Psoas muscle (tissue), 7 donors: ENCODE measurements at regions not wholly inside any gene's neighbourhood (a gene's known extent, or its start where the extent isn't known, plus 50 kb on each side); places are given as distances from the start of the nearest gene placed in this dataset.

Experiments used
- ATAC-seq, 4 donors: fragments of 200-7000 bp; cut with Tn5 transposase; one replicate each; pipeline ENCODE4 v1.9.1; 2020; ENCODE audit warnings: moderate library complexity in 3 of 4, mild to moderate bottlenecking in 2 of 4
- DNase-seq, 2 donors: peaks; one replicate each; pipeline ENCODE4 v3.0.0-alpha.2; 2020
- H3K27ac ChIP-seq: fragments of 200-600 bp; one replicate; pipeline ENCODE4 v1.8.0; 2022
- H3K27me3 ChIP-seq, 3 donors: fragments of 200-600 bp in 1 of 3; one replicate each; pipeline versions ENCODE4 v1.6.1 to v1.8.0; 2013 to 2022; ENCODE audit warnings: low read length in 2 of 3, mild to moderate bottlenecking in 2 of 3, moderate library complexity in 1 of 3; ENCODE audit not compliant: insufficient read depth in 3 of 3
- H3K36me3 ChIP-seq, 2 donors: fragments of 200-600 bp in 1 of 2; one replicate each; pipeline versions ENCODE4 v1.6.1 to v1.8.0; 2013 to 2022; ENCODE audit warnings: low read depth in 1 of 2, mild to moderate bottlenecking in 1 of 2, moderate library complexity in 1 of 2; ENCODE audit not compliant: insufficient read depth in 1 of 2
- H3K4me1 ChIP-seq: fragments of 200-600 bp; one replicate; pipeline ENCODE4 v1.8.0; 2022
- H3K4me3 ChIP-seq: fragments of 200-600 bp; one replicate; pipeline ENCODE4 v1.8.0; 2022; ENCODE audit warnings: mild to moderate bottlenecking
- H3K9me3 ChIP-seq: fragments of 200-600 bp; one replicate; pipeline ENCODE4 v1.8.0; 2022
- CTCF ChIP-seq: fragments of 200-600 bp; IDR thresholded peaks from one replicate; pipeline ENCODE4 v1.8.0; 2022; ENCODE audit warnings: antibody characterized with exemption
- WGBS, 3 donors: extraction: QIAGEN DNeasy Blood & Tissue Kit; methylation state at CpG; one replicate each; pipeline versions ENCODE4 v1.1.6 to v1.1.7; 2013; 5-methylcytosine and 5-hydroxymethylcytosine counted together
- intact Hi-C, 2 donors: fragments of 100-400 bp; cut with DNase I; formaldehyde crosslinking; loops; one replicate each; pipeline versions ENCODE4 v1.11.0 to v1.14.2; 2022
- donor health status: healthy with polysubstance abuse.
- donor health status: DM: no; HTN: no; CAD: no; lungs with moderate emphysema.
- donor health status: Bipolar disorder and iron deficiency.
- donor health status: healthy.
- donor health status: DM: yes; HTN: yes; CAD: no.
- donor health status: DM: no; HTN: no; CAD: no.
- donor health status: DM: yes; HTN: yes; CAD: no.

- no peaks in the 10 kb centered on the region for H3K9me3 ChIP-seq
- no peak overlapping the region for H3K27ac ChIP-seq
- peaks cover 0 to 32% (median 6%) of the 10 kb centered on the region in 3 donors for H3K27me3 ChIP-seq
- H3K36me3 ChIP-seq, result no peaks in the 10 kb centered on the region
- TF ChIP-seq CTCF, result no peak
- no peak overlapping the region for H3K4me3 ChIP-seq
- DNase-seq (peak in 1 of 2 donors; percentile 40), ATAC-seq (no peak)
- intact Hi-C loops, result no loop called here
- H3K4me1 ChIP-seq, result no peaks in the 10 kb centered on the region
- 75 to 77% (median 76%) methylated on average over 28 of the region's 28 CpGs for WGBS, 3 donors
Measured at GRCh38 chr4:3683077-3683743, 83.0 kb upstream of the ADRA2C start.

- ATAC-seq (no peak), DNase-seq (peak in 1 of 2 donors; percentile 18)
- peaks cover 0 to 37% (median 6%) of the 10 kb centered on the region in 3 donors for H3K27me3 ChIP-seq
- no peak overlapping the region for H3K27ac ChIP-seq
- TF ChIP-seq CTCF, result no peak
- no peak overlapping the region for H3K4me3 ChIP-seq
- no peaks in the 10 kb centered on the region for H3K4me1 ChIP-seq
- WGBS, 3 donors, result 79 to 81% (median 81%) methylated on average over 19 of the region's 19 CpGs
- intact Hi-C loops, result no loop called here
- H3K36me3 ChIP-seq, result no peaks in the 10 kb centered on the region
- no peaks in the 10 kb centered on the region for H3K9me3 ChIP-seq
Measured at GRCh38 chr4:3682236-3683076, 83.7 kb upstream of the ADRA2C start.

GRCh38 chr4:3681191-3681590, 85.0 kb upstream of the ADRA2C start:
- H3K4me1 ChIP-seq, result no peaks in the 10 kb centered on the region
- H3K9me3 ChIP-seq, result no peaks in the 10 kb centered on the region
- no peak for TF ChIP-seq CTCF
- no peaks in the 10 kb centered on the region for H3K36me3 ChIP-seq
- intact Hi-C loops, result no loop called here
- ATAC-seq (no peak), DNase-seq (peak in 1 of 2 donors; percentile 27)
- 83 to 90% (median 88%) methylated on average over 14 of the region's 14 CpGs for WGBS, 3 donors
- H3K4me3 ChIP-seq, result no peak overlapping the region
- peaks cover 0 to 50% (median 6%) of the 10 kb centered on the region in 3 donors for H3K27me3 ChIP-seq
- no peak overlapping the region for H3K27ac ChIP-seq

- Histone ChIP-seq H3K4me3 (no peak overlapping the region), H3K27ac (no peak overlapping the region), H3K4me1 (no peaks in the 10 kb centered on the region), H3K9me3 (no peaks in the 10 kb centered on the region), H3K27me3 (peaks cover 0 to 51% (median 6%) of the 10 kb centered on the region in 3 donors), H3K36me3 (no peaks in the 10 kb centered on the region)
- TF ChIP-seq CTCF, result no peak
- DNase-seq (peak in 1 of 2 donors; percentile 6), ATAC-seq (no peak)
- intact Hi-C loops, result no loop called here
- WGBS, 3 donors, result 83 to 91% (median 85%) methylated on average over 16 of the region's 16 CpGs
Measured at GRCh38 chr4:3680656-3681055, 85.5 kb upstream of the ADRA2C start.
